ACHN (cell line): ENCODE measurements at regions not wholly inside any gene's neighbourhood (a gene's known extent, or its start where the extent isn't known, plus 50 kb on each side); places are given as distances from the start of the nearest gene placed in this dataset.

ENCODE experiments used
- DNase-seq: peaks from one replicate; pipeline ENCODE4 v3.0.0-alpha.2; 2015
- in situ Hi-C: cut with HindIII; loops from 2 replicates; pipeline ENCODE4 v1.10.0; 2017; ENCODE audit warnings: low sequenced_read_pairs, low pct_ligation_motif_present, low pct_unique_long_range_greater_than_20kb

- in situ Hi-C loops = no loop called here
- DNase-seq = peak; percentile 76
Measured at GRCh38 chr2:8544786-8545694, 136.8 kb upstream of the ID2 start.

- DNase-seq = no peak
- in situ Hi-C loops = no loop called here
Measured at GRCh38 chr2:8545695-8546611, 135.9 kb upstream of the ID2 start.

GRCh38 chr2:8546612-8547283 is 135.1 kb upstream of the ID2 start:
- DNase-seq = no peak
- in situ Hi-C loops = no loop called here

- in situ Hi-C loops = no loop called here
Measured at GRCh38 chr2:8547284-8548064, 134.4 kb upstream of the ID2 start.

GRCh38 chr2:8548065-8548618 is 133.7 kb upstream of the ID2 start:
- DNase-seq = no peak
- in situ Hi-C loops = no loop called here

More at GRCh38 chr2:8547284-8548064, 134.4 kb upstream of the ID2 start:
- DNase-seq = no peak

- no peak for DNase-seq
- in situ Hi-C loops = no loop called here
Measured at GRCh38 chr2:8548619-8549150, 133.2 kb upstream of the ID2 start.

- in situ Hi-C loops = no loop called here
- DNase-seq = no peak
Measured at GRCh38 chr2:8549273-8549922, 132.5 kb upstream of the ID2 start.

GRCh38 chr2:8549942-8550341 is 131.9 kb upstream of the ID2 start:
- in situ Hi-C loops = no loop called here
- no peak for DNase-seq

- no peak for DNase-seq
- in situ Hi-C loops = no loop called here
Measured at GRCh38 chr2:8550481-8550880, 131.4 kb upstream of the ID2 start.

- no peak for DNase-seq
- in situ Hi-C loops = no loop called here
Measured at GRCh38 chr2:8550937-8551621, 130.8 kb upstream of the ID2 start.

GRCh38 chr2:8551622-8552074 is 130.2 kb upstream of the ID2 start:
- in situ Hi-C loops = no loop called here
- DNase-seq = no peak

- DNase-seq = no peak
- in situ Hi-C loops = no loop called here
Measured at GRCh38 chr2:8552293-8552801, 129.5 kb upstream of the ID2 start.

GRCh38 chr2:8553643-8554042 is 128.2 kb upstream of the ID2 start:
- DNase-seq = no peak
- in situ Hi-C loops = no loop called here

GRCh38 chr2:8554296-8554806 is 127.5 kb upstream of the ID2 start:
- in situ Hi-C loops = no loop called here
- DNase-seq = no peak

- no peak for DNase-seq
- in situ Hi-C loops = no loop called here
Measured at GRCh38 chr2:8555543-8555942, 126.3 kb upstream of the ID2 start.

- DNase-seq = no peak
- in situ Hi-C loops = no loop called here
Measured at GRCh38 chr2:8558096-8558495, 123.8 kb upstream of the ID2 start.
